H1 (cell line): ENCODE measurements at regions not wholly inside any gene's neighbourhood (a gene's known extent, or its start where the extent isn't known, plus 50 kb on each side); places are given as distances from the start of the nearest gene placed in this dataset.

ENCODE experiments used
- BACH1 ChIP-seq: IDR thresholded peaks from 2 replicates; pipeline ENCODE4 v1.6.1; 2012; ENCODE audit warnings: low read length, improper control_type of control experiment
- KDM4A ChIP-seq: IDR thresholded peaks from one replicate; pipeline ENCODE4 v1.7.1; 2012; ENCODE audit warnings: low read depth, mild to moderate bottlenecking, moderate library complexity, low read length, inconsistent platforms; ENCODE audit not compliant: severe bottlenecking
- SIRT6 ChIP-seq: IDR thresholded peaks from one replicate; pipeline ENCODE4 v1.7.1; 2012; ENCODE audit warnings: low read length, inconsistent platforms
- TF ChIP-seq, protein P1 (sequence below): fragments of 300-600 bp; sonication (generic); IDR thresholded peaks from 2 replicates; pipeline ENCODE4 v1.7.1; 2012; ENCODE audit warnings: low read length, moderate library complexity, mild to moderate bottlenecking, inconsistent platforms; ENCODE audit not compliant: insufficient replicate concordance

DNA sequence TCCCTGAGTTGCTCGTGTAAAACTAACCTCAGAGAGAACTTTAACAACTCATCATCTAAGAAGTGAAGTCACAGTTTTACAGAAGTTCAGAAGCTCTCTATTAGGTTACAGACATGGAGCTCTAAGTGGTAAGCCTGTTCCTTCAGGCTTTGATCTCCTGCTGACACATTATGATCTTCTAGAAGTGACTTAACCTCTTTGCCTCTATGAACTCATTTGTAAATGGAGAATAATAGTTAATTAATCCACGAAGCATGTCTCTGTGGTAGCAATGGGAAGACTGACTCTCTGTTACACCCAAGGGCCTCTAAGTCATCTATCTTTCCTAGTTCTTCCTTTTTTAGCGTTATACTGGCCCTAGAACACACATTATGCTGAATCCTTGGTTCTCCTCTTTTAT, 157.9 kb upstream of the NRIP1 start (continued):
- TF ChIP-seq, protein P1, sequence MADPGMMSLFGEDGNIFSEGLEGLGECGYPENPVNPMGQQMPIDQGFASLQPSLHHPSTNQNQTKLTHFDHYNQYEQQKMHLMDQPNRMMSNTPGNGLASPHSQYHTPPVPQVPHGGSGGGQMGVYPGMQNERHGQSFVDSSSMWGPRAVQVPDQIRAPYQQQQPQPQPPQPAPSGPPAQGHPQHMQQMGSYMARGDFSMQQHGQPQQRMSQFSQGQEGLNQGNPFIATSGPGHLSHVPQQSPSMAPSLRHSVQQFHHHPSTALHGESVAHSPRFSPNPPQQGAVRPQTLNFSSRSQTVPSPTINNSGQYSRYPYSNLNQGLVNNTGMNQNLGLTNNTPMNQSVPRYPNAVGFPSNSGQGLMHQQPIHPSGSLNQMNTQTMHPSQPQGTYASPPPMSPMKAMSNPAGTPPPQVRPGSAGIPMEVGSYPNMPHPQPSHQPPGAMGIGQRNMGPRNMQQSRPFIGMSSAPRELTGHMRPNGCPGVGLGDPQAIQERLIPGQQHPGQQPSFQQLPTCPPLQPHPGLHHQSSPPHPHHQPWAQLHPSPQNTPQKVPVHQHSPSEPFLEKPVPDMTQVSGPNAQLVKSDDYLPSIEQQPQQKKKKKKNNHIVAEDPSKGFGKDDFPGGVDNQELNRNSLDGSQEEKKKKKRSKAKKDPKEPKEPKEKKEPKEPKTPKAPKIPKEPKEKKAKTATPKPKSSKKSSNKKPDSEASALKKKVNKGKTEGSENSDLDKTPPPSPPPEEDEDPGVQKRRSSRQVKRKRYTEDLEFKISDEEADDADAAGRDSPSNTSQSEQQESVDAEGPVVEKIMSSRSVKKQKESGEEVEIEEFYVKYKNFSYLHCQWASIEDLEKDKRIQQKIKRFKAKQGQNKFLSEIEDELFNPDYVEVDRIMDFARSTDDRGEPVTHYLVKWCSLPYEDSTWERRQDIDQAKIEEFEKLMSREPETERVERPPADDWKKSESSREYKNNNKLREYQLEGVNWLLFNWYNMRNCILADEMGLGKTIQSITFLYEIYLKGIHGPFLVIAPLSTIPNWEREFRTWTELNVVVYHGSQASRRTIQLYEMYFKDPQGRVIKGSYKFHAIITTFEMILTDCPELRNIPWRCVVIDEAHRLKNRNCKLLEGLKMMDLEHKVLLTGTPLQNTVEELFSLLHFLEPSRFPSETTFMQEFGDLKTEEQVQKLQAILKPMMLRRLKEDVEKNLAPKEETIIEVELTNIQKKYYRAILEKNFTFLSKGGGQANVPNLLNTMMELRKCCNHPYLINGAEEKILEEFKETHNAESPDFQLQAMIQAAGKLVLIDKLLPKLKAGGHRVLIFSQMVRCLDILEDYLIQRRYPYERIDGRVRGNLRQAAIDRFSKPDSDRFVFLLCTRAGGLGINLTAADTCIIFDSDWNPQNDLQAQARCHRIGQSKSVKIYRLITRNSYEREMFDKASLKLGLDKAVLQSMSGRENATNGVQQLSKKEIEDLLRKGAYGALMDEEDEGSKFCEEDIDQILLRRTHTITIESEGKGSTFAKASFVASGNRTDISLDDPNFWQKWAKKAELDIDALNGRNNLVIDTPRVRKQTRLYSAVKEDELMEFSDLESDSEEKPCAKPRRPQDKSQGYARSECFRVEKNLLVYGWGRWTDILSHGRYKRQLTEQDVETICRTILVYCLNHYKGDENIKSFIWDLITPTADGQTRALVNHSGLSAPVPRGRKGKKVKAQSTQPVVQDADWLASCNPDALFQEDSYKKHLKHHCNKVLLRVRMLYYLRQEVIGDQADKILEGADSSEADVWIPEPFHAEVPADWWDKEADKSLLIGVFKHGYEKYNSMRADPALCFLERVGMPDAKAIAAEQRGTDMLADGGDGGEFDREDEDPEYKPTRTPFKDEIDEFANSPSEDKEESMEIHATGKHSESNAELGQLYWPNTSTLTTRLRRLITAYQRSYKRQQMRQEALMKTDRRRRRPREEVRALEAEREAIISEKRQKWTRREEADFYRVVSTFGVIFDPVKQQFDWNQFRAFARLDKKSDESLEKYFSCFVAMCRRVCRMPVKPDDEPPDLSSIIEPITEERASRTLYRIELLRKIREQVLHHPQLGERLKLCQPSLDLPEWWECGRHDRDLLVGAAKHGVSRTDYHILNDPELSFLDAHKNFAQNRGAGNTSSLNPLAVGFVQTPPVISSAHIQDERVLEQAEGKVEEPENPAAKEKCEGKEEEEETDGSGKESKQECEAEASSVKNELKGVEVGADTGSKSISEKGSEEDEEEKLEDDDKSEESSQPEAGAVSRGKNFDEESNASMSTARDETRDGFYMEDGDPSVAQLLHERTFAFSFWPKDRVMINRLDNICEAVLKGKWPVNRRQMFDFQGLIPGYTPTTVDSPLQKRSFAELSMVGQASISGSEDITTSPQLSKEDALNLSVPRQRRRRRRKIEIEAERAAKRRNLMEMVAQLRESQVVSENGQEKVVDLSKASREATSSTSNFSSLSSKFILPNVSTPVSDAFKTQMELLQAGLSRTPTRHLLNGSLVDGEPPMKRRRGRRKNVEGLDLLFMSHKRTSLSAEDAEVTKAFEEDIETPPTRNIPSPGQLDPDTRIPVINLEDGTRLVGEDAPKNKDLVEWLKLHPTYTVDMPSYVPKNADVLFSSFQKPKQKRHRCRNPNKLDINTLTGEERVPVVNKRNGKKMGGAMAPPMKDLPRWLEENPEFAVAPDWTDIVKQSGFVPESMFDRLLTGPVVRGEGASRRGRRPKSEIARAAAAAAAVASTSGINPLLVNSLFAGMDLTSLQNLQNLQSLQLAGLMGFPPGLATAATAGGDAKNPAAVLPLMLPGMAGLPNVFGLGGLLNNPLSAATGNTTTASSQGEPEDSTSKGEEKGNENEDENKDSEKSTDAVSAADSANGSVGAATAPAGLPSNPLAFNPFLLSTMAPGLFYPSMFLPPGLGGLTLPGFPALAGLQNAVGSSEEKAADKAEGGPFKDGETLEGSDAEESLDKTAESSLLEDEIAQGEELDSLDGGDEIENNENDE = no peak
- TF ChIP-seq BACH1 = no peak
- TF ChIP-seq SIRT6 = no peak
- TF ChIP-seq KDM4A = no peak
